Activated CD4-positive, alpha-beta T cell treated with anti-CD3 and anti-CD28 coated beads for 36 hours (primary cell): ENCODE measurements at regions not wholly inside any gene's neighbourhood (a gene's known extent, or its start where the extent isn't known, plus 50 kb on each side); places are given as distances from the start of the nearest gene placed in this dataset.

Experiments used
- ATAC-seq: fragments of 200-7000 bp; cut with Tn5 transposase; one replicate; pipeline ENCODE4 v1.10.0; 2021; ENCODE audit warnings: mild to moderate bottlenecking, moderate library complexity
- CTCF ChIA-PET: fragments of 350-600 bp; sonication (Branson Sonifier 250); formaldehyde crosslinking; loops from one replicate; lab custom pipeline; 2021; ENCODE audit warnings: antibody characterized with exemption; lab: Charles Lee
- POLR2A ChIA-PET: fragments of 350-600 bp; sonication (Branson Sonifier 250); formaldehyde crosslinking; loops from one replicate; lab custom pipeline; 2021; ENCODE audit warnings: antibody characterized with exemption, inconsistent platforms; lab: Charles Lee
- DNase-seq: peaks from one replicate; pipeline ENCODE4 v3.0.0-alpha.2; 2020
- H3K27ac Mint-ChIP-seq: one replicate; pipeline ENCODE4 v1.8.0; 2021; ENCODE audit warnings: mixed read lengths
- H3K27me3 Mint-ChIP-seq: one replicate; pipeline ENCODE4 v1.8.0; 2021; ENCODE audit warnings: mixed read lengths
- H3K36me3 Mint-ChIP-seq: one replicate; pipeline ENCODE4 v1.8.0; 2021; ENCODE audit warnings: low read depth, mixed read lengths
- H3K4me1 Mint-ChIP-seq: one replicate; pipeline ENCODE4 v1.8.0; 2021; ENCODE audit warnings: mixed read lengths
- H3K4me3 Mint-ChIP-seq: one replicate; pipeline ENCODE4 v1.8.0; 2021; ENCODE audit warnings: mild to moderate bottlenecking, moderate library complexity, mixed read lengths
- H3K9me3 Mint-ChIP-seq: one replicate; pipeline ENCODE4 v1.8.0; 2021; ENCODE audit warnings: low read depth, mixed read lengths
- intact Hi-C, 2 experiments: fragments of 100-400 bp; cut with DNase I in 1 of 2; cut with micrococcal nuclease in 1 of 2; formaldehyde crosslinking; loops; one replicate each; pipeline versions ENCODE4 v1.14.2 to v1.15.1; 2022 to 2024; cut with DNase I, micrococcal nuclease

DNA sequence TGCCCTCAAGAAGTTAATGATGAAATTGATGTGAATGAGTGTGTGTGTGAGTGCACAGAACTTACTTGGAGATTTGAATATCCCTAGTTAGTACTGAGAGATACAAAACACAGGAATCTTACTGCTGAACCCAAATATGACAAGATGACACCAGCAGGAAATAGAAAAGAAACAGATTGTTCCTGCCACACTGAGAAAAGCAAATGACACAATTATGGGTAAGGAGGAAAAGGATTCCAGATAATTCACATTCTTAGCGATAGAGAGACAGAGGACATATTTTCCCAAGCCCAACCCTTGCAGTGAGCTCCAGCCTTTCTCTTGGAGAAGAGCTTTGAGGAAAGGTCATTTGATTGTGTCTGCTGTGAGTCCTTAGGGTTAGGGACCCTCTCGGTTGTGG is 105.7 kb upstream of the SMIM21 start:
- CTCF ChIA-PET = no interaction called here
- Mint-ChIP-seq H3K27me3 (peaks cover 7% of the 10 kb centered on the region), H3K9me3 (no peaks in the 10 kb centered on the region), H3K27ac (no peak overlapping the region), H3K36me3 (no peaks in the 10 kb centered on the region), H3K4me3 (no peak overlapping the region), H3K4me1 (no peaks in the 10 kb centered on the region)
- ATAC-seq (no peak), DNase-seq (no peak)
- intact Hi-C loops = no loop called here
- POLR2A ChIA-PET = interaction anchor here (0.6 kb wide), 1 partner anchor 79 kb away, joined by 3 read pairs; no protein-coding TSS in a partner anchor

DNA sequence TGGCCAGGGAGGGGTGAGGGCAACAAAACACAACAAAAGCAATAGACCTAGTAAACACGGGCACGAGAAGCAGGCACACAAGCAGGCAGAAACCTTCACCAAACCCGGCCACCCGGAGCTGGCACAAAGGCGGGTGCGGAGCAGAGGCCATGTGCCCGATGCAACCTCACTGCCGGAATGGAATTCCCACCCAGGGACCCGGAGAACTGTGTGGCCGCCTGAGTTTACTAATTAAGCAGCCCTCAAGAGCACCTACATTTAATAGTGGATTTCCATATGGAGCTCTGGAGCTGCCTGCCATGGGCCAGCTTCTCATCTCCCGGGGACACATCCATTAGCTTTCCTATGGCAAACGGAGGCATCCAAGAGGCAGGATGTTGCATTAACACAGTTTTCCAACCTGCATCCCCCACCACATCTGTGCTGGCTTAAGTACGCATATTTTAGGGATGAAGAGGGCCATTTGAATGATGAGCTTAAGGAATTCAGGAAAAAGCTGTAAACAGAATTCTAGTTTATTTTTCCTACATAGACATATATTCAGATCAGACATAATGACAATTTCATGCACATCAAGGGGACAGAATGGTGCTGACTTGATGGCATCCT is 104.5 kb upstream of the SMIM21 start:
- Mint-ChIP-seq H3K27me3 (peaks cover 7% of the 10 kb centered on the region), H3K36me3 (no peaks in the 10 kb centered on the region), H3K4me1 (no peaks in the 10 kb centered on the region), H3K27ac (no peak overlapping the region), H3K4me3 (no peak overlapping the region), H3K9me3 (no peaks in the 10 kb centered on the region)
- DNase-seq (no peak), ATAC-seq (no peak)
- CTCF ChIA-PET = no interaction called here
- POLR2A ChIA-PET = no interaction called here
- intact Hi-C loops = no loop called here

DNA sequence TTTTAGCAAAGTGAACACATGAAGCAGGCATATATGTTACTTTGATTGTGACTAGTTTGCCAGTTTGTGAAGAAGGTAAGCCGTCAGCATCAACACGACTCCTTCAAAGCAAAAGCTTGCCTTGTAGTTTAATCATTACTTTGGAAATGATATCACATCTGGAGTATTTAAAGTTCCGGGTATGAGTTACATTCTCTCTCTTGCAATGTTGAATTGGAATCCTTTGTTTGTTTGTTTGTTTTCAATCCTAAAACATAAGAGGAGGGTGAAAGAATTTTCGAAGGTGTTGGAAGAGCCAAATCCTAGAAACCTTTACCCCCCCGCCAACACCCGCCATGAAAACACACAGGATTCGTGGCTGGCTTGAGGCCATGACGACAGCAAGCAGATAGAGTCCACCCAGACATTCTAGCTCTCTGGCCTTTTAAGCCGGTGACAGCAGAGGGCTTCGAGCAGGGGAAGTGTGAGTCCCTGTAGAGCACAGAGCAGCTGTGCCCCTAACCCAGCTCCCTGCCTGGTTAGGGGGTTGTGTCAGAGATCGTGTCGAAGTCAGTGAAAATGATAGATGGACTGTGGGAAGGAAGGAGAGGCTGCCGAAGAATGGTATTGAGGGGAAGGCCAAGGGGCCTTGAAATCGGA is 103.8 kb upstream of the SMIM21 start:
- Mint-ChIP-seq H3K27ac (no peak overlapping the region), H3K9me3 (no peaks in the 10 kb centered on the region), H3K36me3 (no peaks in the 10 kb centered on the region), H3K4me1 (no peaks in the 10 kb centered on the region), H3K4me3 (no peak overlapping the region), H3K27me3 (peaks cover 4% of the 10 kb centered on the region)
- CTCF ChIA-PET = no interaction called here
- DNase-seq (no peak), ATAC-seq (no peak)
- POLR2A ChIA-PET = no interaction called here
- intact Hi-C loops = no loop called here

DNA sequence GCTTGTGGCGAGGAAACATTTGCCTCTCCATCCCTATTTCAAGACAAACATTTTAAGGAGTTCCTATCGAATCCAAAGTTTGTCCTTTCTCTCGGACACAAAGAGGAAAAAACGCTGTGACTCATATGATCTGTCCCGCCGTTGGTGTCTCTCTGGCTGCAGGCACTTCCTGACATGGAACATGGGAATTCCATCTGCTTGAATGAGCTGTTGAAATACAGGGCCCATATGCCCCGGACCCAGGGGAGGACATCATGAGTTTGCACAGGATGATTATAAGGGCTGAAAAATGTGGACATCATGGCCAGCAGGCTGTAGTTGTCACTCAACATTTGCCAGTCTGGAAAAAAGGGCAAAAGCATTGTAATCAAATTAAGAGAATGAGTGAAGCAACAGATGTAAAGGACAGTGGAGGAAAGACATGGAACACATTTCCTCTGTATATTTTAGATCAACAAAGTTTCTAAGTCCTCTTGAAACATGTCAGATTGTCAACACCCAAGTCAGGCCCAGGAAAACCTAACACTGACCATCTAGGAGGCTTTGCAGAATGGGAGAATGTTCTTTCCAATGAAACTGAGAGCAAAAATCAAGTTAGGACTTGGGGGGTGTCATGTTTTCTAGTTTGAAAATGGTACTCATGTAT is 103.2 kb upstream of the SMIM21 start:
- ATAC-seq (no peak), DNase-seq (no peak)
- Mint-ChIP-seq H3K27ac (no peak overlapping the region), H3K36me3 (no peaks in the 10 kb centered on the region), H3K27me3 (peaks cover 4% of the 10 kb centered on the region), H3K4me1 (no peaks in the 10 kb centered on the region), H3K4me3 (no peak overlapping the region), H3K9me3 (no peaks in the 10 kb centered on the region)
- ChIA-PET POLR2A (no interaction called here), CTCF (no interaction called here)
- intact Hi-C loops = no loop called here

DNA sequence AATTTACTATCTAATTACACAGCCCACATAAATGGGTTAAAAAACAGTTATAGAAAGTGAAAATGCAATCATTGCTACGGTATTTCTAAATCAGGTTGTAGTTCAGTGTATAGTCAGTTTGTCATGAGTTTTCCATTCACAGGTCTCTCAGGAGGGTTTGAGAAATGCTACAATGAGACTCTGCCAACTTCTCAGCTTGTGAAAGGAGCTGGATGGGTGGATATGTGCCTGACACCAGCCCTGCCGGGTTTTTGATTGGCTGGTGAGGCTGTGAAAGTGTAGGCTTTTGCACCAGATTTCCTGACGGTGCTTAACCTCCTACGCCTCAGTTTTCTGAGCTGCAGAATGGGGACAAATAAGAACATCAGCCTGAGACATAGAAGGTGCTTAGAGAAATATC is 102.6 kb upstream of the SMIM21 start:
- Mint-ChIP-seq H3K4me1 (no peaks in the 10 kb centered on the region), H3K36me3 (no peaks in the 10 kb centered on the region), H3K27me3 (peaks cover 4% of the 10 kb centered on the region), H3K27ac (no peak overlapping the region), H3K4me3 (no peak overlapping the region), H3K9me3 (no peaks in the 10 kb centered on the region)
- ChIA-PET CTCF (no interaction called here), POLR2A (no interaction called here)
- DNase-seq (no peak), ATAC-seq (no peak)
- intact Hi-C loops = no loop called here

DNA sequence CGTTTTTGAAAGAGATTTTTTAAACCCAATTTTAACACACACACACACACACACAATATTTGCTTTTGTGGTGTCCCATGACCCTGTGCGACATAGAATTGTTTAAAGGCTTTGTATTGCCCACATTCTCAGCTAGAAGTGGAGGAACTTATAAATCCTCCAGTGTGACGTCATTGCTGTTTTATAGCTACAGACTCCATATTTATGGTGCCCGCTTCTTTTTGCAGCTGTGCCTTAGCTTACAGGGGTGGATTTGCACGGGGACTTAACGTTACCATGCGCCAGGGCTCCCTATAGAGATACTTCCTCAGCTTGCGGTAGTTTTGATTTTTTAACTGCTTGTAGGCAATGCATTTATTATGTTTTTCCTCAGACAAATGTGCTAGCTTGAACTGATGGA is 101.9 kb upstream of the SMIM21 start:
- peaks cover 4% of the 10 kb centered on the region for H3K27me3 Mint-ChIP-seq
- POLR2A ChIA-PET = no interaction called here
- CTCF ChIA-PET = interaction anchor here (0.8 to 1.5 kb wide), 2 partner anchors 24 to 28 kb away, joined by 3 read pairs; no protein-coding TSS in a partner anchor
- DNase-seq (no peak), ATAC-seq (no peak)
- no peak overlapping the region for H3K4me3 Mint-ChIP-seq
- no peak overlapping the region for H3K27ac Mint-ChIP-seq
- intact Hi-C loops = no loop called here
- H3K36me3 Mint-ChIP-seq = no peaks in the 10 kb centered on the region
- no peaks in the 10 kb centered on the region for H3K4me1 Mint-ChIP-seq
- no peaks in the 10 kb centered on the region for H3K9me3 Mint-ChIP-seq

DNA sequence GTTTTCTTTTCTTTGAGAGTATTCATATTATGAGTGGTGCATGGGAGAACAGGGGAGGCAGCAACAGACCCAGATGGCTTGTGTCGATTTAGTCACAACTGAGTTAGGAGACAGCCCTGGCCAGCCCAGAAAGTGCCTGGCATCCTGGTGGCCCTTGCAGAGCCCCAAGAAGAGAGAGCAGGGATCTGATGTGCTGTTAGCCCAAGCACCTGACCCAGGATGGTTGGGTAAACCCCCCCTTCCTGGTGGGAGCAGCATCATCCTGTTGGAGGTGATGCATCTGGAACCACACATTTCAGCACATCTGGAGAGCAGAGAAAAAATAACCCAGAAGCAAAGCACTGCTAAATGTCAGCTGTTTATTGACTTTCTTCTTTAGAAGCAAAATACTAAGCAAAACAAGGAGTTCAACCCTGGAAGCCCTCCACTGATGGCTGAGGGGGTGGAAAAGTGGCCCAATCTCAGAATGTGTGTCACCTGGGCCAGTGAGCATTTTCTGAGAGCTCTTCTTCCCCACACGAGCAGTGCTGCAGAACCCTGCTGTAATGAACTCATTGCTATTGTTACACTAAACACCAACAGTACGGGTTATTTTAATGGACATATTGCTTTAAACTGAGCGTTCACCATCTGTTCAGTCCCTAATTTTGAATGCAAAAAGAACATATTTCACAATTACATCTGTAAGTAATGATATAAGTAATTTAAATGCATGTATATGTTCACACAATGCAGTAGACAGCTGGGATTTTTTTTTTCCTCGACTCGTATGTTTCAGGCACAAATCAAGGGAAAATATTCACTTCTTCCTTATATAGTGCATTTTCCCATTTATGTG is 100.6 kb upstream of the SMIM21 start:
- Mint-ChIP-seq H3K4me1 (no peaks in the 10 kb centered on the region), H3K27me3 (peaks cover 4% of the 10 kb centered on the region), H3K36me3 (no peaks in the 10 kb centered on the region), H3K4me3 (no peak overlapping the region), H3K27ac (no peak overlapping the region), H3K9me3 (no peaks in the 10 kb centered on the region)
- CTCF ChIA-PET = interaction anchor here (1.5 kb wide), 1 partner anchor 22 kb away, joined by 3 read pairs; no protein-coding TSS in a partner anchor
- intact Hi-C loops = no loop called here
- DNase-seq (no peak), ATAC-seq (no peak)
- POLR2A ChIA-PET = no interaction called here

DNA sequence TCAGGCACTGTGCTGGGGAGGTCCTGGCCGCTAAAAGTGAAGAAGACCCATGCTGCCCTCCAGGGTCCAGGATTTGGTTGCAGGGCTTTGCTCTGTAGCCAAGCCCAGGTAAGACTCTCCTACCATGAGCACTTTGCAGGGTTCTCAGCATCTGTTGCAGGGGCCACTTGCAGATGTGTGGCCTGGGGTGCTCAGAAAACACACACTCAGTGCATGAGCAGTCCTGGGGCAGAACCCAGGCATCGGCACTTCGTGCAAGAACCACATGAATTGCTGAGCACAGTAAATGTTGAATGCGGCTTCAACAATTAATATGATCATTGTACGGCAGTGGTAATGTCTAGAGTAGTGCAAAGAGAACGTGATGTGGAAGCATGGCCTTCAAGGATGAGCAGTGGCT is 98.5 kb upstream of the SMIM21 start:
- no peak overlapping the region for H3K4me3 Mint-ChIP-seq
- H3K36me3 Mint-ChIP-seq = no peaks in the 10 kb centered on the region
- intact Hi-C loops = no loop called here
- H3K27me3 Mint-ChIP-seq = peaks cover 4% of the 10 kb centered on the region
- no peaks in the 10 kb centered on the region for H3K9me3 Mint-ChIP-seq
- no peak for ATAC-seq
- no peaks in the 10 kb centered on the region for H3K4me1 Mint-ChIP-seq
- H3K27ac Mint-ChIP-seq = no peak overlapping the region
- CTCF ChIA-PET = no interaction called here
- POLR2A ChIA-PET = no interaction called here
- no peak for DNase-seq

DNA sequence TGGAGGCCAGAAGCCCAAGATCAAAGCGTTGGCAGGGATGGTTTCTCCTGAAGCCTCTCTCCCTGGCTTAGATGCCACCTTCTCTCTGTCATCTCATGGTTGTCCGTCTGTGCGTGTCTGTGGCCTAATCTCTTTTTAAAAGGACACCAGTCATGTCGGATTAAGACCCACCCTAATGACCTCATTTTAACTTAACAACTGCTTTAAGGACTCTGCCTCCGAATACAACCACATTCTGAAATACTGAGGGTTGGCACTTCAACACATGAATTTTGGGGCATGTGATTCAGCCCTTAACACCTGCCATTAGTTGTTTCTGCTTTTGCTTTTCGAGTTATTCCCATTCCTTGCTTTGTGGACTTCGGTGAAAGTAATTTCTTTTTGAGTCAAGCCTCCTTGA is 97.8 kb upstream of the SMIM21 start:
- ATAC-seq (no peak), DNase-seq (no peak)
- Mint-ChIP-seq H3K9me3 (no peaks in the 10 kb centered on the region), H3K4me3 (no peak overlapping the region), H3K27me3 (peaks cover 4% of the 10 kb centered on the region), H3K4me1 (no peaks in the 10 kb centered on the region), H3K27ac (no peak overlapping the region), H3K36me3 (no peaks in the 10 kb centered on the region)
- POLR2A ChIA-PET = no interaction called here
- intact Hi-C loops = no loop called here
- CTCF ChIA-PET = no interaction called here

DNA sequence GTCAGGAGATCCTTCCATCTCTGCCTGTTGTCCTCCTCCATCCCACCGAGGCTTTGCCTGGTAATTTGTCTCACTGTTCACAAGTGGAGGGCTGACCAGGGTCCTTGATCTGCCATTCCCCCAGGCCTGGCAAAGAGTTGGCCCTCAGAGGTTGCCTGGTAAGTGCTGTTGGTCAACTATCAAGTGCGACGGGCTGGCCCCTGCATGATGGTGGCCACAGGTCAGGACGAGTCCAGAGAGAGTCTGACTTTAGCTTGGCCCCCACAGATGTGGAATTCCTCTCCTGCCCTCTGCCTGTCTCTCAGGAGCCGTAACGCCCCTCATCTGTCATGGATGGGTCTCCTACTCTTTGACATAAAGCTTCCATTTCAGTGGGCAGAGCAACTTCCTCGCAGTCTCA is 97.3 kb upstream of the SMIM21 start:
- H3K4me1 Mint-ChIP-seq = no peaks in the 10 kb centered on the region
- no peak for DNase-seq
- CTCF ChIA-PET = no interaction called here
- no peak for ATAC-seq
- H3K9me3 Mint-ChIP-seq = no peaks in the 10 kb centered on the region
- no peak overlapping the region for H3K4me3 Mint-ChIP-seq
- POLR2A ChIA-PET = no interaction called here
- peaks cover 4% of the 10 kb centered on the region for H3K27me3 Mint-ChIP-seq
- no peak overlapping the region for H3K27ac Mint-ChIP-seq
- intact Hi-C loops = no loop called here
- no peaks in the 10 kb centered on the region for H3K36me3 Mint-ChIP-seq

DNA sequence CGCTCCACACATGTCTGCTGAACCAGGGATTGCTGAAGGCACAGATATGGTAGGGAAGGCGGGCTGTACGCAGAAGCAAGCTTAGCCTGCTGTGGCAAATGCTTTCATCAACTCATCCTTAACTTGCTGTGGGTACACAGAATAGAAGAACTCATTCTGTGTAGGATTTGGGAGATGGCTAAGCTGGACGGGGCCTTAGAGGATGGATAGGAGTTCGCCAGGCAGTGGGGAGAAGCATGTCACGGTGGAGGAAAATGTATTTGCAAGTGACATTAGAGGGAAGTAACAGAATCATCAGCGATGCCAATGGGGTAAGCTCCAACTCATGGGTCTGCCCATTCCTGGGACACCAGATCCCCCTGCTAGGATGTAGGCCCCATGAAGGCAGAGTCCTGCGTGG is 96.7 kb upstream of the SMIM21 start:
- DNase-seq = no peak

More for the DNA sequence above, 96.7 kb upstream of the SMIM21 start:
- ChIA-PET POLR2A (no interaction called here), CTCF (no interaction called here)
- Mint-ChIP-seq H3K4me3 (no peak overlapping the region), H3K27me3 (peaks cover 4% of the 10 kb centered on the region), H3K9me3 (no peaks in the 10 kb centered on the region), H3K27ac (no peak overlapping the region), H3K4me1 (no peaks in the 10 kb centered on the region), H3K36me3 (no peaks in the 10 kb centered on the region)
- intact Hi-C loops = no loop called here
- ATAC-seq = no peak
